ENCODE measurements at regions not wholly inside any gene's neighbourhood (a gene's known extent, or its start where the extent isn't known, plus 50 kb on each side); places are given as distances from the start of the nearest gene placed in this dataset.
"Not testable (repeated sequence)": the region's sequence is repeated elsewhere in the genome, so short reads cannot be mapped to it uniquely, and the experiment has no call there.

DNA sequence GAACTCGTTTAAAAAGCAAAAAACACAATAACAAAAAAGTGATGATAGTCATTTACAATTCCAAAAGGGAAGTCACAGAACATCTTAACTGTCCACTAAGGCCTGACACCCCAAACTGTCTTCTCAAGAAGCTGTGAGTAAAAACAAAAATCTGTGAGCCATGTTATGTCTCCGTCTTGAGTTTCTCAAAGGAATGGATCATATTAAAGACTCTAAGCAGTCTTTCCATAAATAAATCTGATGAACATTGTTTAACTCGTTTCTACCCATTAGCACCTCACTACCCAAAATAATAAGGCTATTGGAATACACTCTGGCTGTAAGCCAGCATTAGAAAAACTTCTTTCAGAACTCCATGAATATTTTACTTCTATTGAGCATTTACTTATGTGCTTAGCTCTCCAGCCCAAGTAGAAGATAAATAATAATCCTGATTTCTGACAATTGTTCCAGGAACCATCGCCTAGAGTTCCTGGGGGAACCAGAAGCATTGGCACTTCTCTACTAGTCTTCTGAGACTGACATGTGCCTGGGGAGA lies 396.0 kb downstream of the STK39 start:
- Histone ChIP-seq H3K9me3 (replicated peaks) (peaks cover 9% of the 10 kb centered on the region), H3K27ac (replicated peaks) (no peak overlapping the region), H3K36me3 (no peaks in the 10 kb centered on the region), H3K27me3 (ENCODE audit: low read depth) (no peaks in the 10 kb centered on the region), H3K4me3 (no peak overlapping the region), H3K4me1 (no peaks in the 10 kb centered on the region)
- intact Hi-C loops (cut with micrococcal nuclease) = no loop called here
- TF ChIP-seq, protein P1, sequence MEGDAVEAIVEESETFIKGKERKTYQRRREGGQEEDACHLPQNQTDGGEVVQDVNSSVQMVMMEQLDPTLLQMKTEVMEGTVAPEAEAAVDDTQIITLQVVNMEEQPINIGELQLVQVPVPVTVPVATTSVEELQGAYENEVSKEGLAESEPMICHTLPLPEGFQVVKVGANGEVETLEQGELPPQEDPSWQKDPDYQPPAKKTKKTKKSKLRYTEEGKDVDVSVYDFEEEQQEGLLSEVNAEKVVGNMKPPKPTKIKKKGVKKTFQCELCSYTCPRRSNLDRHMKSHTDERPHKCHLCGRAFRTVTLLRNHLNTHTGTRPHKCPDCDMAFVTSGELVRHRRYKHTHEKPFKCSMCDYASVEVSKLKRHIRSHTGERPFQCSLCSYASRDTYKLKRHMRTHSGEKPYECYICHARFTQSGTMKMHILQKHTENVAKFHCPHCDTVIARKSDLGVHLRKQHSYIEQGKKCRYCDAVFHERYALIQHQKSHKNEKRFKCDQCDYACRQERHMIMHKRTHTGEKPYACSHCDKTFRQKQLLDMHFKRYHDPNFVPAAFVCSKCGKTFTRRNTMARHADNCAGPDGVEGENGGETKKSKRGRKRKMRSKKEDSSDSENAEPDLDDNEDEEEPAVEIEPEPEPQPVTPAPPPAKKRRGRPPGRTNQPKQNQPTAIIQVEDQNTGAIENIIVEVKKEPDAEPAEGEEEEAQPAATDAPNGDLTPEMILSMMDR (IDR thresholded peaks at IDR 0.05; ENCODE audit: borderline replicate concordance) = no peak
- DNase-seq = no peak

DNA sequence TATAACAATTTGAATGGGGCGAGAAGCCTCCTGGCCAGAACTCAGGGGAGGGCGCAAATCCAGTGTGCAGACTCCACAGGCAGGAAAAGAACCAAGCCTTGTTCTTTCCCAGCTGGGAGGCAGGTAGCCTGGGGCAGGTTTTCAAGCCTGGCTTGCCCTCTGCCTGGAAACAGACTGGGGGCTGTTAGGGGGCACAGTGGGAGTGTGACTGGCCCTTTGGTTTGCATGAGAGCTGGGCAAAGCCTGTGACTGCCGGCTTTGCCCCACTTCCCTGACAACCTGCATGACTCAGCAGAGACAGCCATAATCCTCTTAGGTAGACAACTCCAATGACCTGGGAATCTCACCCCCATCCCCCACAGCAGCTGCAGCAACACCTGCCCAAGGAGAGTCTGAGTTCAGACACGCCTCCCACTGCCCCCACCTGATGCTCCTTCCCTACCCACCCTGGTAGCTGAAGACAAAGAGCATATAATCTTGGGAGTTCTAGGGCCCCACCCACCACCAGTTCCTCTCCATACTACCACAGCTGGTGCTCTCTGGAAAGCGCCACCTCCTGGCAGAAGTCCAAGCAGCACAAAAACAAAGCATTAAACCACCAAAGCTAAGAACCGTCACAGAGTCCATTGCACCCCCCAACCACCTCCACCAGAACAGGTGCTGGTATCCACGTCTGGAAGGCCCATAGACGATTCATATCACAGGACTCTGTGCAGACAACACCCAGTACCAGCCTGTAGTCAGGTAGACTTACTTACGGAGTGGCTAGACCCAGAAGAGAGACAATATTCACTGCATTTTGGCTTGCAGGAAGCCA lies 402.5 kb downstream of the STK39 start:
- Histone ChIP-seq H3K9me3 (replicated peaks) (peaks cover 9% of the 10 kb centered on the region), H3K36me3 (no peaks in the 10 kb centered on the region)
- TF ChIP-seq, protein P1 (IDR thresholded peaks at IDR 0.05; ENCODE audit: borderline replicate concordance) = no peak

DNA sequence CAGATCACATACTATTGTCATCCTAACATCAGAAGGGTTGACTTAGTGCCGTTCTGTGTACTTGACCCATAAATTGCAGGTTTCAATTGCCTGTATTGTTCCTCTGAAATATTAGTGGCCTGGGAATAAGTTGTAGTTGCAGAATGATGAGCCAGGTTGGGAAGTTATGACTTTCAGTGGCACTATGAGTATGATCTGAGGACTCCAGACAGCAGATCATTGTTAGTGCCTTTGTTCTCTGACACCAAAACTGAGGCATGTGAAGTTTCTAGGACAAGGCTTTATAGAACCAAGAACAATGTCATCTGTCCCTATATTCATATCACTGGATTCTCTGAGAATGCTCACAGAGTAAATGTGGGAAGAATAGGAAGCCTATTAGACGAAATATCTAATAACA lies 403.7 kb downstream of the STK39 start:
- no peaks in the 10 kb centered on the region for H3K27me3 ChIP-seq (ENCODE audit: low read depth)
- peaks cover 3% of the 10 kb centered on the region for H3K9me3 ChIP-seq (replicated peaks)
- no peak overlapping the region for H3K27ac ChIP-seq (replicated peaks)
- H3K4me3 ChIP-seq = no peak overlapping the region
- intact Hi-C loops (cut with micrococcal nuclease) = no loop called here
- TF ChIP-seq, protein P1 (IDR thresholded peaks at IDR 0.05; ENCODE audit: borderline replicate concordance) = no peak
- no peaks in the 10 kb centered on the region for H3K4me1 ChIP-seq
- no peaks in the 10 kb centered on the region for H3K36me3 ChIP-seq
- DNase-seq = no peak

More for the DNA sequence above, 402.5 kb downstream of the STK39 start:
- Histone ChIP-seq H3K4me1 (no peaks in the 10 kb centered on the region), H3K27me3 (ENCODE audit: low read depth) (no peaks in the 10 kb centered on the region), H3K27ac (replicated peaks) (no peak overlapping the region), H3K4me3 (no peak overlapping the region)
- DNase-seq = no peak
- intact Hi-C loops (cut with micrococcal nuclease) = no loop called here

DNA sequence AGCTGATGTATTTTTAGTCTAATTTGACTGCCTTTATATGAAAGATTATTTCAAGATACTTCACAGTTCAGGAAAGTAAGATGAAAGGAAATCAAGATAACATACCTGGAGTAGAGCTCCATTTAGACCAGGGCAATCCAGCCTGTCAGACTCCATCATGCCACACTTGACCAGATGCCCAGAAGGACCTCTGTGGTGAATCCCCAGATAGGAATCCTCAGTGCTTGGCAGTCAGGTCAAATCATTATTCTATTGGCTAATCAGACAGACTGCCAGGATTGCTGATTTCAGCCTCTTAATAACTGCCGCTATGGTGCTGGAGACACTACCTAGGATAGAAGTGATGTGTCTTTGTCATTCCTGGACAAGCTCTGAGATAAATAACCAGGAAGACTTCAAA lies 404.2 kb downstream of the STK39 start:
- TF ChIP-seq, protein P1 (IDR thresholded peaks at IDR 0.05; ENCODE audit: borderline replicate concordance) = no peak

DNA sequence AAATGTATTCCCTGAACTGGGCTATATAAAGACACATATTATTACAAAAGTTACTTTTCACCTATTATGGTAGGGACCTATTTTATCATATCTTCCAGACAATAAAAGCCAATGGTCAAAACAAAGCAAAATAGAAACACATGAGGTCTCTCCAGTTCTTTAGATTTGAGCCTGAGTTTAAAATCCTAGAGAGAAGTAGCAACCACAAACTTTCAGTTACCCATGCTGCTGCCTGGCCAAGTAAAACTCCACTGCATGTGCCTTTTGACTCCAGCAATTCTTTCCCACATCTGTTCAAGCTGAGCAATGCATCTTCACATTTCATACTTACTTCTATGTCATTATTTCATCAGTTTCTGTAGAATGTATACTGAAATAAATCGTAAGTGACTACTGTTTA lies 405.3 kb downstream of the STK39 start:
- H3K9me3 ChIP-seq (replicated peaks) = no peaks in the 10 kb centered on the region
- TF ChIP-seq, protein P1 (IDR thresholded peaks at IDR 0.05; ENCODE audit: borderline replicate concordance) = no peak
- no peak for DNase-seq
- no peak overlapping the region for H3K27ac ChIP-seq (replicated peaks)
- H3K4me3 ChIP-seq = no peak overlapping the region
- intact Hi-C loops (cut with micrococcal nuclease) = no loop called here
- no peaks in the 10 kb centered on the region for H3K36me3 ChIP-seq
- no peaks in the 10 kb centered on the region for H3K27me3 ChIP-seq (ENCODE audit: low read depth)
- no peaks in the 10 kb centered on the region for H3K4me1 ChIP-seq

More for the DNA sequence above, 404.2 kb downstream of the STK39 start:
- Histone ChIP-seq H3K27ac (replicated peaks) (no peak overlapping the region), H3K36me3 (no peaks in the 10 kb centered on the region), H3K4me1 (no peaks in the 10 kb centered on the region), H3K4me3 (no peak overlapping the region), H3K9me3 (replicated peaks) (no peaks in the 10 kb centered on the region), H3K27me3 (ENCODE audit: low read depth) (no peaks in the 10 kb centered on the region)
- DNase-seq = no peak
- intact Hi-C loops (cut with micrococcal nuclease) = no loop called here

DNA sequence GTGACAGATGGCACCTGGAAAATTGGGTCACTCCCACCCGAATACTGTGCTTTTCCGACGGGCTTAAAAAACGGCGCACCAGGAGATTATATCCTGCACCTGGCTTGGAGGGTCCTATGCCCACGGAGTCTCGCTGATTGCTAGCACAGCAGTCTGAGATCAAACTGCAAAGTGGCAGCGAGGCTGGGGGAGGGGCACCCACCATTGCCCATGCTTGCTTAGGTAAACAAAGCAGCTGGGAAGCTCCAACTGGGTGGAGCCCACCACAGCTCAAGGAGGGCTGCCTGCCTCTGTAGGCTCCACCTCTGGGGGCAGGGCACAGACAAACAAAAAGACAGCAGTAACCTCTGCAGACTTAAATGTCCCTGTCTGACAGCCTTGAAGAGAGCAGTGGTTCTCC lies 412.1 kb downstream of the STK39 start:
- H3K4me1 ChIP-seq; H3K27me3 ChIP-seq (ENCODE audit: low read depth); H3K36me3 ChIP-seq; H3K27ac ChIP-seq (replicated peaks); DNase-seq; H3K4me3 ChIP-seq; intact Hi-C loops (cut with micrococcal nuclease); H3K9me3 ChIP-seq (replicated peaks): not testable (repeated sequence)

Measured in left ventricle myocardium inferior (tissue), 1 donor.